ENCODE measurements at regions not wholly inside any gene's neighbourhood (a gene's known extent, or its start where the extent isn't known, plus 50 kb on each side); places are given as distances from the start of the nearest gene placed in this dataset.
"Not testable (repeated sequence)": the region's sequence is repeated elsewhere in the genome, so short reads cannot be mapped to it uniquely, and the experiment has no call there.

GRCh38 chr16:86078711-86079110 is 179.7 kb downstream of the IRF8 start:
- WGBS: 96% methylated on average over 13 of the region's 13 CpGs
- H3K36me3 ChIP-seq (ENCODE audit: insufficient read depth, low read length); H3K9ac ChIP-seq (ENCODE audit: low read depth, low read length); H3K9me3 ChIP-seq (ENCODE audit: insufficient read depth, low read depth, low read length); H3K4me3 ChIP-seq (ENCODE audit: low read length); H3K27ac ChIP-seq (ENCODE audit: low read depth, low read length); H3K27me3 ChIP-seq (ENCODE audit: insufficient read depth, low read length): not testable (repeated sequence)
- peaks cover 10% of the 10 kb centered on the region for H3K4me1 ChIP-seq (ENCODE audit: insufficient read depth, low read length)

GRCh38 chr16:86079255-86079885 is 180.4 kb downstream of the IRF8 start:
- Histone ChIP-seq H3K4me1 (ENCODE audit: insufficient read depth, low read length) (peaks cover 6% of the 10 kb centered on the region; the same call in 1 of the 2 replicates), H3K9me3 (ENCODE audit: insufficient read depth, low read depth, low read length) (no peaks in the 10 kb centered on the region), H3K27me3 (ENCODE audit: insufficient read depth, low read length) (peaks cover 4% of the 10 kb centered on the region; the same call in 1 of the 2 replicates), H3K36me3 (ENCODE audit: insufficient read depth, low read length) (no peaks in the 10 kb centered on the region), H3K4me3 (ENCODE audit: low read length) (no peak overlapping the region), H3K27ac (ENCODE audit: low read depth, low read length) (no peak overlapping the region), H3K9ac (ENCODE audit: low read depth, low read length) (no peak overlapping the region)
- WGBS: 93% methylated on average over 15 of the region's 15 CpGs

DNA sequence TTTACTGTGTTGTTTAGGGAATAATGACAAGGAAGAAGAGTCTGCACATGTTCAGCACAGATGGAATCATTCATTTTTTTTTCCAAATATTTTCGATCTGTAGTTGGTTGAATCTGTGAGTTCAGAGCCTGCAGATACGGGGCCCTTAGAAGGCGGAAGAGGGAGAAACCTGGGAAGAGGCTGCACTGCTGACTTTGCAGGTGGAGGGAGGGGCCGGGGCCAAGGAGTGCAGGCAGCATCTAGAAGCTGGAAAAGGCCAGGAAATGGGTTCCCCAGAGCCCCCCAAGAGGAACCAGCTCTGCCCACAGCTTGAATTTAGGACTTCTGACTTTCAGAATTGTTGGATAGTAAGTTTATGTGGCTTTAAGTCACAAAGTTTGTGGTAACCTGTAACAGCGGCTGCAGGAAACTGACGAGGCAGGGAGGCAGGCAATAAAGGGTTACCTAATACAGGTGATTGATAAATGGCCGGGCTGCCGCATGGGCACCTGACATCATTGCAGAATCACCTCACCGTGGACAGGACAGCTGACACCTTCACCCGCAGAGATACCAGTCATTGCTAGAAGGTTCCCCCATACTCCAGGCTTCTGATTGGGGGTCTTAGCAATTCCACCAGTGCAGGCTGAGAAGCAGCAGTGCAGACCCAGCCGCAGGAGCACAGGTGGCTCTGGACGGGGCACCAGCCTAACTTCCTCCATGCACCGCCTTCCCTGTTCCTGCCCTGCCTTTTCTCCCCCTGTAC is 181.3 kb downstream of the IRF8 start:
- Histone ChIP-seq H3K4me3 (ENCODE audit: low read length) (no peak overlapping the region), H3K27ac (ENCODE audit: low read depth, low read length) (no peak overlapping the region), H3K36me3 (ENCODE audit: insufficient read depth, low read length) (no peaks in the 10 kb centered on the region), H3K4me1 (ENCODE audit: insufficient read depth, low read length) (peaks cover 1% of the 10 kb centered on the region; the same call in 1 of the 2 replicates), H3K9ac (ENCODE audit: low read depth, low read length) (no peak overlapping the region), H3K9me3 (ENCODE audit: insufficient read depth, low read depth, low read length) (no peaks in the 10 kb centered on the region), H3K27me3 (ENCODE audit: insufficient read depth, low read length) (peaks cover 4% of the 10 kb centered on the region; the same call in 1 of the 2 replicates)
- 90% methylated on average over 13 of the region's 13 CpGs for WGBS

- no peak overlapping the region for H3K9ac ChIP-seq (ENCODE audit: low read depth, low read length)
- H3K4me3 ChIP-seq (ENCODE audit: low read length): no peak overlapping the region
- no peaks in the 10 kb centered on the region for H3K4me1 ChIP-seq (ENCODE audit: insufficient read depth, low read length)
- no peak overlapping the region for H3K27ac ChIP-seq (ENCODE audit: low read depth, low read length)
- peaks cover 4% of the 10 kb centered on the region; the same call in 1 of the 2 replicates for H3K27me3 ChIP-seq (ENCODE audit: insufficient read depth, low read length)
- no peaks in the 10 kb centered on the region for H3K36me3 ChIP-seq (ENCODE audit: insufficient read depth, low read length)
- H3K9me3 ChIP-seq (ENCODE audit: insufficient read depth, low read depth, low read length): no peaks in the 10 kb centered on the region
- 92% methylated on average over 3 of the region's 6 CpGs for WGBS
Observed at GRCh38 chr16:86080982-86081381, 182.0 kb downstream of the IRF8 start.

DNA sequence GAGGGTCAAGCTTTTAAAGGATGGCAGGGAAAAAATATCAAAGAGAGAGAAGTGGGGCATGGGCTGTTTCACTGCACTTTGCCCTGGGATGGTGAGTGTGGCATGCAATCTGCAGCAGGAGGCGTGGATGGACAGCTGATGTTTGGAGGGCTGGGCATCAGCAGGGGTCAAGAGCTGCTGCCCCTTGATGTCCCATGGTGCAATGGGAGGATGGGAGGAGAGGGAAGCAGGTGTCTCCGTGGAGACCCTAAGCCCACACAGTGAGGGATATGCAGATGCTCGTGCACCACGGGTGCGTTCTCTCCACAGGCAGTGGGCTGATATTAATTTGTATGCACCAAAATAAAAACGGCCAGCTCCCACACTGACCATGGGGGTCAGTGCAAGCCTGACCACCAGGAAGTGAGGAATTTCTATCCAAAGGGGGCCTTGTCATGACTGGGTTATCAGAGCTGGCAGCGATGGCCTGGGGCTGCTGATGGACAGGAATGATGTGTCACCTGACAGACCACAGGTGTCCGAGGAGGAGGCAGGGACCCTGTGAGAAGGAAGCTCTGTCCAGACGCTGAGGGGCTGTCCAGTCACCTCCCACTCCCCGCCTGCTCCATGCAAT is 183.6 kb downstream of the IRF8 start:
- Histone ChIP-seq H3K4me1 (ENCODE audit: insufficient read depth, low read length) (no peaks in the 10 kb centered on the region), H3K36me3 (ENCODE audit: insufficient read depth, low read length) (no peaks in the 10 kb centered on the region), H3K27ac (ENCODE audit: low read depth, low read length) (no peak overlapping the region), H3K9me3 (ENCODE audit: insufficient read depth, low read depth, low read length) (no peaks in the 10 kb centered on the region), H3K27me3 (ENCODE audit: insufficient read depth, low read length) (no peaks in the 10 kb centered on the region; the same call in 1 of the 2 replicates), H3K4me3 (ENCODE audit: low read length) (no peak overlapping the region), H3K9ac (ENCODE audit: low read depth, low read length) (no peak overlapping the region)
- WGBS: 73% methylated on average over 9 of the region's 10 CpGs

GRCh38 chr16:86083382-86084002 is 184.5 kb downstream of the IRF8 start:
- H3K4me1 ChIP-seq (ENCODE audit: insufficient read depth, low read length): 0 out of 2 replicates have a peak, but pooled peaks cover 3% of the 10 kb centered on the region
- H3K27me3 ChIP-seq (ENCODE audit: insufficient read depth, low read length): no peaks in the 10 kb centered on the region; the same call in 1 of the 2 replicates
- H3K27ac ChIP-seq (ENCODE audit: low read depth, low read length): no peak overlapping the region
- H3K36me3 ChIP-seq (ENCODE audit: insufficient read depth, low read length): no peaks in the 10 kb centered on the region
- no peak overlapping the region for H3K9ac ChIP-seq (ENCODE audit: low read depth, low read length)
- WGBS: 91% methylated on average over 8 of the region's 8 CpGs
- no peaks in the 10 kb centered on the region for H3K9me3 ChIP-seq (ENCODE audit: insufficient read depth, low read depth, low read length)
- H3K4me3 ChIP-seq (ENCODE audit: low read length): no peak overlapping the region

- Histone ChIP-seq H3K4me3 (ENCODE audit: low read length) (no peak overlapping the region), H3K27me3 (ENCODE audit: insufficient read depth, low read length) (no peaks in the 10 kb centered on the region; the same call in 1 of the 2 replicates), H3K9me3 (ENCODE audit: insufficient read depth, low read depth, low read length) (no peaks in the 10 kb centered on the region), H3K4me1 (ENCODE audit: insufficient read depth, low read length) (0 out of 2 replicates have a peak, but pooled peaks cover 3% of the 10 kb centered on the region), H3K27ac (ENCODE audit: low read depth, low read length) (no peak overlapping the region), H3K9ac (ENCODE audit: low read depth, low read length) (no peak overlapping the region), H3K36me3 (ENCODE audit: insufficient read depth, low read length) (no peaks in the 10 kb centered on the region)
- 89% methylated on average over 12 of the region's 12 CpGs for WGBS
Observed at GRCh38 chr16:86085161-86085611, 186.2 kb downstream of the IRF8 start.

GRCh38 chr16:86085795-86086194 is 186.8 kb downstream of the IRF8 start:
- no peak overlapping the region for H3K27ac ChIP-seq (ENCODE audit: low read depth, low read length)
- 0 out of 2 replicates have a peak, but pooled peaks cover 3% of the 10 kb centered on the region for H3K4me1 ChIP-seq (ENCODE audit: insufficient read depth, low read length)
- 85% methylated on average over 8 of the region's 8 CpGs for WGBS
- no peaks in the 10 kb centered on the region for H3K36me3 ChIP-seq (ENCODE audit: insufficient read depth, low read length)
- H3K27me3 ChIP-seq (ENCODE audit: insufficient read depth, low read length): no peaks in the 10 kb centered on the region; the same call in 1 of the 2 replicates
- H3K9me3 ChIP-seq (ENCODE audit: insufficient read depth, low read depth, low read length): no peaks in the 10 kb centered on the region
- no peak overlapping the region for H3K4me3 ChIP-seq (ENCODE audit: low read length)
- no peak overlapping the region for H3K9ac ChIP-seq (ENCODE audit: low read depth, low read length)

- 93% methylated on average over 7 of the region's 7 CpGs for WGBS
- H3K4me3 ChIP-seq (ENCODE audit: low read length): no peak overlapping the region
- H3K27ac ChIP-seq (ENCODE audit: low read depth, low read length): no peak overlapping the region
Observed at GRCh38 chr16:86086471-86086870, 187.5 kb downstream of the IRF8 start.

DNA sequence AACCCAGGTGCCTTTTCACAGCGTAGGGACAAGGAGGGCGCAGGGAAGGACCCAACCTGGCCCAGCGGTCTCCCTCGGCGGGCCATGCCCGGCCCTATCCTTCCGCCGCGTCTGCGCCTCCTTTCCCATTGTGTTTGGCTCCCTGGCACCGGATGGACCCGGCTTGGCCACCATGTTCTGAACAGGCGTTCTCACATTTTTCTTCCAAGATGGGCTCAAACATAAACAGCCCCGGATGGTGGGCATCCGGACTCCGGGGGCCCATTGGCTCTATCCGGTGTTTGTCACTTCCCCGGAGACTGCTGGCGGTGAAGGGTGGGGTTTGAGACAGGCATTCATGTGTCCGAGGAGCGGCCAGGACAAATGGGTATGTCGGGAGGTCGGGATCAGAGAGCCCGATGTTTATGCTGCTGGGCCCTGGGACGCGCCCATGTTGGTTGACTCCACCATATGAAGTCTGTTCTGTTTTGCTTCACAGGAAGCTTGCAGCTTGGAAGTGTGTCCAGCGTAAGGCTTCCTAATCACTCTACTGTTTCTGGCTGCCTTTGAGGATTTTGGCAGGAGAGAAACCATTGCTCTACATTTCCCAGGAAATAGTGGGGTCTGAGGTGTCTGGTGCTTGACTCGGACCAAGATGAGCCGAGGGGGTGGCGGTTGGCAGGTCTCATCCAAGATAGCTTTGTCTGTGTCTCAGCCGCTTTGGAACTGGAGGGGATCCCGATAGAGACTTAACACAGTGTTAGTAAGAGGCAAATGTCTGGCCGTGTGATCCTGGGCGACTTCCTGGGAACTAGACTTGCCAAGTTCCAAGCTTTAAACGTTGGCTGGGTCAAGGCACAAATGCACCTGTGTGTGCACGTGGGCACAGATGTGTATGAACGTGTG is 188.3 kb downstream of the IRF8 start:
- WGBS: 95% methylated on average over 37 of the region's 37 CpGs
- H3K27me3 ChIP-seq (ENCODE audit: insufficient read depth, low read length): no peaks in the 10 kb centered on the region
- no peak overlapping the region for H3K4me3 ChIP-seq (ENCODE audit: low read length)
- H3K9me3 ChIP-seq (ENCODE audit: insufficient read depth, low read depth, low read length): no peaks in the 10 kb centered on the region
- H3K36me3 ChIP-seq (ENCODE audit: insufficient read depth, low read length): no peaks in the 10 kb centered on the region
- 0 out of 2 replicates have a peak, but pooled peaks cover 3% of the 10 kb centered on the region for H3K4me1 ChIP-seq (ENCODE audit: insufficient read depth, low read length)
- H3K9ac ChIP-seq (ENCODE audit: low read depth, low read length): no peak overlapping the region
- H3K27ac ChIP-seq (ENCODE audit: low read depth, low read length): no peak overlapping the region

More at GRCh38 chr16:86086471-86086870, 187.5 kb downstream of the IRF8 start:
- Histone ChIP-seq H3K36me3 (ENCODE audit: insufficient read depth, low read length) (no peaks in the 10 kb centered on the region), H3K9me3 (ENCODE audit: insufficient read depth, low read depth, low read length) (no peaks in the 10 kb centered on the region), H3K27me3 (ENCODE audit: insufficient read depth, low read length) (no peaks in the 10 kb centered on the region; the same call in 1 of the 2 replicates), H3K4me1 (ENCODE audit: insufficient read depth, low read length) (0 out of 2 replicates have a peak, but pooled peaks cover 3% of the 10 kb centered on the region), H3K9ac (ENCODE audit: low read depth, low read length) (no peak overlapping the region)

All from HUES64 (cell line).